ENCODE measurements at regions not wholly inside any gene's neighbourhood (a gene's known extent, or its start where the extent isn't known, plus 50 kb on each side); places are given as distances from the start of the nearest gene placed in this dataset.

- no peaks in the 10 kb centered on the region for H3K27me3 ChIP-seq (ENCODE audit: control insufficient read depth, insufficient read depth, low read length)
- DNase-seq: no peak
- H3K36me3 ChIP-seq (ENCODE audit: control insufficient read depth, insufficient read depth, low read length): no peaks in the 10 kb centered on the region
- H3K27ac ChIP-seq (ENCODE audit: insufficient read depth, low read length, poor library complexity, severe bottlenecking): no peak overlapping the region
- Mint-ChIP-seq H3K36me3 (no peaks in the 10 kb centered on the region), H3K4me1 (no peaks in the 10 kb centered on the region), H3K9me3 (no peaks in the 10 kb centered on the region), H3K4me3 (no peak overlapping the region), H3K27me3 (peaks cover 4% of the 10 kb centered on the region), H3K27ac (no peak overlapping the region)
- H3K9me3 ChIP-seq (ENCODE audit: control insufficient read depth in 2 of 2, low read length in 2 of 2): no peaks in the 10 kb centered on the region
- H3K4me3 ChIP-seq (ENCODE audit: low read depth, low read length): no peak overlapping the region
- H3K4me1 ChIP-seq (ENCODE audit: control insufficient read depth, insufficient read depth, low read length, poor library complexity, severe bottlenecking): no peaks in the 10 kb centered on the region
- ATAC-seq (ENCODE audit: low read depth in 2 of 2): no peak
These were observed 113.4 kb upstream of the F3 start for GRCh38 chr1:94654919-94655318.

DNA sequence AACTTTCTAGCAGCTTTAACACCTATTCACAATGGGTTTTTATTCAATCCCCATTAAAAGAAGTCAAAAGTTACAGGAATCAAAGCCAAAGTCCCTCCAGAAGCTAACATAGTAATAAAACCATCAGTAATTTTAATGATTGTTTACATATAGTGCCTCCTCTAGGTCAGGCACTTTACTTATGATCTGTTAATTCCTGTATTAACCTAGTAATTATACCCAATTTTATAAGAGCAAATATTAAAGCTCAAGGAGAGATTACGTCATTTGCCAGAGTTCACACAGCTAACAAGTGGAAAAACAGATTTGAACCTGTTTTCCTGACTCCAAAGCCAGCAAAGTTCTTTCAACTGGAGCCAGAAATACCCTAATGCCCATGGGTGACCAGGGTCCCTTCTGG, 112.9 kb upstream of the F3 start:
- ATAC-seq (ENCODE audit: low read depth in 2 of 2): no peak
- no peaks in the 10 kb centered on the region for H3K4me1 ChIP-seq (ENCODE audit: control insufficient read depth, insufficient read depth, low read length, poor library complexity, severe bottlenecking)
- H3K27ac Mint-ChIP-seq: no peak overlapping the region
- no peaks in the 10 kb centered on the region for H3K4me1 Mint-ChIP-seq
- DNase-seq: no peak
- H3K4me3 Mint-ChIP-seq: no peak overlapping the region
- no peaks in the 10 kb centered on the region for H3K36me3 ChIP-seq (ENCODE audit: control insufficient read depth, insufficient read depth, low read length)
- H3K9me3 ChIP-seq (ENCODE audit: control insufficient read depth in 2 of 2, low read length in 2 of 2): no peaks in the 10 kb centered on the region
- H3K9me3 Mint-ChIP-seq: no peaks in the 10 kb centered on the region
- H3K36me3 Mint-ChIP-seq: no peaks in the 10 kb centered on the region
- peaks cover 4% of the 10 kb centered on the region for H3K27me3 Mint-ChIP-seq
- H3K27ac ChIP-seq (ENCODE audit: insufficient read depth, low read length, poor library complexity, severe bottlenecking): no peak overlapping the region
- H3K27me3 ChIP-seq (ENCODE audit: control insufficient read depth, insufficient read depth, low read length): no peaks in the 10 kb centered on the region
- no peak overlapping the region for H3K4me3 ChIP-seq (ENCODE audit: low read depth, low read length)

DNA sequence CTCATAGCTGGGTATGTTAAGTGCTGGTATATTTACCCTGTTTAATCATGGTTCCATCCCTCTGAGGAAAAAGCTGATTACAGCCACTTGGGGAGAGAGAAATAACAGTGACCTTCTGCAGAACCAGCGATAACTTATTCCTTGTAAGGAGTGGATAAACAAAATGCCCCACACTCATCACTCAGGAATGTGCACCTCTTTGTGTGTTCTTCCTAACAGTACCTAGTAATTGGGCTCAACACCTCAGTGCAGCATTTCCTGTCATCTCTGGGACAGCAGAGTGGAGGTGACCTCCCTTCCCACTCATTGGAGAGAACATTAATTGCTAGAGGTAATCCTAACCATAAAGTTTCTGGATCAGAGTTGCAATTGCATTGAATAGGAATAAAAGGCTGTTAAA, 112.5 kb upstream of the F3 start:
- Histone ChIP-seq H3K9me3 (ENCODE audit: control insufficient read depth in 2 of 2, low read length in 2 of 2) (no peaks in the 10 kb centered on the region), H3K27me3 (ENCODE audit: control insufficient read depth, insufficient read depth, low read length) (no peaks in the 10 kb centered on the region), H3K27ac (ENCODE audit: insufficient read depth, low read length, poor library complexity, severe bottlenecking) (no peak overlapping the region), H3K4me1 (ENCODE audit: control insufficient read depth, insufficient read depth, low read length, poor library complexity, severe bottlenecking) (no peaks in the 10 kb centered on the region), H3K4me3 (ENCODE audit: low read depth, low read length) (no peak overlapping the region), H3K36me3 (ENCODE audit: control insufficient read depth, insufficient read depth, low read length) (no peaks in the 10 kb centered on the region)
- Mint-ChIP-seq H3K9me3 (no peaks in the 10 kb centered on the region), H3K36me3 (no peaks in the 10 kb centered on the region), H3K4me1 (no peaks in the 10 kb centered on the region), H3K27me3 (peaks cover 4% of the 10 kb centered on the region), H3K27ac (no peak overlapping the region), H3K4me3 (no peak overlapping the region)
- DNase-seq (no peak), ATAC-seq (ENCODE audit: low read depth in 2 of 2) (no peak)

DNA sequence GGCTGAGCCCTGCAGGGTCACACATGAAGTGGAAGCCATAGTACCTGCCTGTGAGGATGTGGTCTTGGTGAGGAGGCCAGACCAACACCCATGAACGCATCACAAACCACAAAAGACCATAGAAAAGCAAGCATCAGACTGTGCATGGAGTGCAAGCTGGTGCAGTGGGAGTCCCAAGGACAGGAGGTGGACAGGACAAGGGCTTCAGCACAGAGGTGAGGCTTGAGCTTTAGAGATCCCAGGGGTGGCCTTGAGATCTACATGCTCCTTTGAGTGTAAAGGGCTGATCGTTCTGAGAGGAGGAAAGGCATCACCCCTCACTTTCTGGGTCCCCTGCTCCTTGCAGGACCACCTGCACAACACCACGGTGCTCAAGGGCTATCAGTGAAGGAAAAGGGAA, 111.9 kb upstream of the F3 start:
- ATAC-seq (ENCODE audit: low read depth in 2 of 2) (no peak), DNase-seq (no peak)
- no peak overlapping the region for H3K27ac Mint-ChIP-seq
- no peak overlapping the region for H3K27ac ChIP-seq (ENCODE audit: insufficient read depth, low read length, poor library complexity, severe bottlenecking)
- peaks cover 4% of the 10 kb centered on the region for H3K27me3 Mint-ChIP-seq
- H3K4me3 ChIP-seq (ENCODE audit: low read depth, low read length): no peak overlapping the region
- no peaks in the 10 kb centered on the region for H3K9me3 ChIP-seq (ENCODE audit: control insufficient read depth in 2 of 2, low read length in 2 of 2)
- H3K36me3 Mint-ChIP-seq: no peaks in the 10 kb centered on the region
- H3K4me1 ChIP-seq (ENCODE audit: control insufficient read depth, insufficient read depth, low read length, poor library complexity, severe bottlenecking): no peaks in the 10 kb centered on the region
- no peaks in the 10 kb centered on the region for H3K27me3 ChIP-seq (ENCODE audit: control insufficient read depth, insufficient read depth, low read length)
- H3K4me1 Mint-ChIP-seq: no peaks in the 10 kb centered on the region
- H3K9me3 Mint-ChIP-seq: no peaks in the 10 kb centered on the region
- H3K4me3 Mint-ChIP-seq: no peak overlapping the region
- H3K36me3 ChIP-seq (ENCODE audit: control insufficient read depth, insufficient read depth, low read length): no peaks in the 10 kb centered on the region

- no peaks in the 10 kb centered on the region for H3K4me1 Mint-ChIP-seq
- H3K4me1 ChIP-seq (ENCODE audit: control insufficient read depth, insufficient read depth, low read length, poor library complexity, severe bottlenecking): no peaks in the 10 kb centered on the region
- no peaks in the 10 kb centered on the region for H3K36me3 Mint-ChIP-seq
- no peaks in the 10 kb centered on the region for H3K36me3 ChIP-seq (ENCODE audit: control insufficient read depth, insufficient read depth, low read length)
- DNase-seq (no peak), ATAC-seq (ENCODE audit: low read depth in 2 of 2) (no peak)
- H3K9me3 Mint-ChIP-seq: peaks cover 0 to 1% (median 0%) of the 10 kb centered on the region in 7 donors
- H3K27me3 ChIP-seq (ENCODE audit: control insufficient read depth, insufficient read depth, low read length): no peaks in the 10 kb centered on the region
- H3K4me3 ChIP-seq (ENCODE audit: low read depth, low read length): no peak overlapping the region
- no peak overlapping the region for H3K4me3 Mint-ChIP-seq
- peaks cover 4% of the 10 kb centered on the region for H3K27me3 Mint-ChIP-seq
- H3K9me3 ChIP-seq (ENCODE audit: control insufficient read depth in 2 of 2, low read length in 2 of 2): no peaks in the 10 kb centered on the region
- no peak overlapping the region for H3K27ac Mint-ChIP-seq
- H3K27ac ChIP-seq (ENCODE audit: insufficient read depth, low read length, poor library complexity, severe bottlenecking): no peak overlapping the region
These were observed 109.5 kb upstream of the F3 start for GRCh38 chr1:94651076-94651475.

DNA sequence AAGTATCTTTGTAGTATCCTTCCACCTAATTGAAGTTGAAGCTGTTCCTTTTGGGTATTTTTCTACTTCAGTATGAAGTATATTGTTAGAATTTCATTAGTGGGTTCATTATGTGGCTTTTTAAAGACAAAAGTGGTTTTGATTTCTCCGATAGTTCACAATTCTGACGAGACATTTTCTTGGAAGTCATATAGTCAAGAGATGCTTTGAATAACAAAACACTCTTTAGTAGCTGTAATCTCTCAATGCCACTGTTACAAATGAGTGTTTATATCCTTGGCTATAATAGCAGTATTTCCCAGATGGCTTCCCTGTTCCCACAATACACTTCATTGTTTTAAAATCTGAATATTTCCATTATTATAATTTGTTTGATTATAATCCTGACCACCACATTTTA, 108.7 kb upstream of the F3 start:
- H3K4me1 Mint-ChIP-seq: no peaks in the 10 kb centered on the region
- H3K27me3 ChIP-seq (ENCODE audit: control insufficient read depth, insufficient read depth, low read length): no peaks in the 10 kb centered on the region
- ATAC-seq (ENCODE audit: low read depth in 2 of 2): no peak
- peaks cover 4% of the 10 kb centered on the region for H3K27me3 Mint-ChIP-seq
- no peak overlapping the region for H3K4me3 Mint-ChIP-seq
- no peaks in the 10 kb centered on the region for H3K4me1 ChIP-seq (ENCODE audit: control insufficient read depth, insufficient read depth, low read length, poor library complexity, severe bottlenecking)
- H3K9me3 ChIP-seq (ENCODE audit: control insufficient read depth in 2 of 2, low read length in 2 of 2): no peaks in the 10 kb centered on the region
- H3K36me3 Mint-ChIP-seq: no peaks in the 10 kb centered on the region
- no peak for DNase-seq
- peaks cover 0 to 1% (median 0%) of the 10 kb centered on the region in 7 donors for H3K9me3 Mint-ChIP-seq
- no peaks in the 10 kb centered on the region for H3K36me3 ChIP-seq (ENCODE audit: control insufficient read depth, insufficient read depth, low read length)
- H3K27ac Mint-ChIP-seq: no peak overlapping the region
- no peak overlapping the region for H3K4me3 ChIP-seq (ENCODE audit: low read depth, low read length)
- no peak overlapping the region for H3K27ac ChIP-seq (ENCODE audit: insufficient read depth, low read length, poor library complexity, severe bottlenecking)

GRCh38 chr1:94648225-94649007, 106.9 kb upstream of the F3 start:
- H3K27me3 ChIP-seq (ENCODE audit: control insufficient read depth, insufficient read depth, low read length): no peaks in the 10 kb centered on the region
- Mint-ChIP-seq H3K27ac (no peak overlapping the region), H3K9me3 (peaks cover 0 to 1% (median 0%) of the 10 kb centered on the region in 7 donors), H3K4me1 (no peaks in the 10 kb centered on the region), H3K4me3 (no peak overlapping the region), H3K27me3 (peaks cover 4% of the 10 kb centered on the region), H3K36me3 (no peaks in the 10 kb centered on the region)
- no peaks in the 10 kb centered on the region for H3K36me3 ChIP-seq (ENCODE audit: control insufficient read depth, insufficient read depth, low read length)
- no peaks in the 10 kb centered on the region for H3K4me1 ChIP-seq (ENCODE audit: control insufficient read depth, insufficient read depth, low read length, poor library complexity, severe bottlenecking)
- H3K9me3 ChIP-seq (ENCODE audit: control insufficient read depth in 2 of 2, low read length in 2 of 2): no peaks in the 10 kb centered on the region
- H3K4me3 ChIP-seq (ENCODE audit: low read depth, low read length): no peak overlapping the region
- H3K27ac ChIP-seq (ENCODE audit: insufficient read depth, low read length, poor library complexity, severe bottlenecking): no peak overlapping the region
- ATAC-seq (ENCODE audit: low read depth in 2 of 2): no peak
- DNase-seq: no peak

- Mint-ChIP-seq H3K36me3 (no peaks in the 10 kb centered on the region), H3K27ac (no peak overlapping the region)
These were observed 105.4 kb upstream of the F3 start for GRCh38 chr1:94646786-94647555.

More at GRCh38 chr1:94646786-94647555, 105.4 kb upstream of the F3 start:
- no peaks in the 10 kb centered on the region for H3K9me3 ChIP-seq (ENCODE audit: control insufficient read depth in 2 of 2, low read length in 2 of 2)
- Mint-ChIP-seq H3K27me3 (no peaks in the 10 kb centered on the region), H3K4me1 (no peaks in the 10 kb centered on the region), H3K4me3 (no peak overlapping the region), H3K9me3 (peaks cover 0 to 1% (median 0%) of the 10 kb centered on the region in 7 donors)
- DNase-seq (no peak), ATAC-seq (ENCODE audit: low read depth in 2 of 2) (no peak)
- no peaks in the 10 kb centered on the region for H3K36me3 ChIP-seq (ENCODE audit: control insufficient read depth, insufficient read depth, low read length)
- no peak overlapping the region for H3K4me3 ChIP-seq (ENCODE audit: low read depth, low read length)
- H3K27ac ChIP-seq (ENCODE audit: insufficient read depth, low read length, poor library complexity, severe bottlenecking): no peak overlapping the region
- no peaks in the 10 kb centered on the region for H3K4me1 ChIP-seq (ENCODE audit: control insufficient read depth, insufficient read depth, low read length, poor library complexity, severe bottlenecking)
- H3K27me3 ChIP-seq (ENCODE audit: control insufficient read depth, insufficient read depth, low read length): no peaks in the 10 kb centered on the region

All from CD4-positive, CD25-positive, alpha-beta regulatory T cell (primary cell).